Bronchial epithelial cell (primary cell): ENCODE measurements at regions not wholly inside any gene's neighbourhood (a gene's known extent, or its start where the extent isn't known, plus 50 kb on each side); places are given as distances from the start of the nearest gene placed in this dataset.

Source experiments
- DNase-seq: peaks from one replicate; pipeline ENCODE4 v3.0.0-alpha.2; 2010; ENCODE audit warnings: low read depth
- FAIRE-seq: peaks from 2 replicates; lab custom pipeline; 2011; peaks lifted over from hg19 to GRCh38; lab: Jason Lieb, UNC
- H3K27me3 ChIP-seq: 2 replicates; pipeline ENCODE4 v1.5.1; 2011; ENCODE audit warnings: low read length; ENCODE audit not compliant: control insufficient read depth, insufficient read depth
- H3K36me3 ChIP-seq: 2 replicates; pipeline ENCODE4 v1.5.1; 2011; ENCODE audit warnings: low read length; ENCODE audit not compliant: control insufficient read depth, insufficient read depth
- H3K4me3 ChIP-seq: 2 replicates; pipeline ENCODE4 v1.5.1; 2011; ENCODE audit warnings: mild to moderate bottlenecking, low read depth, low read length, control low read depth
- TF ChIP-seq, protein P1 (sequence below): IDR thresholded peaks from 2 replicates; pipeline ENCODE4 v1.5.1; 2011; ENCODE audit warnings: mild to moderate bottlenecking, moderate library complexity, low read length, control low read depth, inconsistent platforms; ENCODE audit not compliant: insufficient read depth, severe bottlenecking

DNA sequence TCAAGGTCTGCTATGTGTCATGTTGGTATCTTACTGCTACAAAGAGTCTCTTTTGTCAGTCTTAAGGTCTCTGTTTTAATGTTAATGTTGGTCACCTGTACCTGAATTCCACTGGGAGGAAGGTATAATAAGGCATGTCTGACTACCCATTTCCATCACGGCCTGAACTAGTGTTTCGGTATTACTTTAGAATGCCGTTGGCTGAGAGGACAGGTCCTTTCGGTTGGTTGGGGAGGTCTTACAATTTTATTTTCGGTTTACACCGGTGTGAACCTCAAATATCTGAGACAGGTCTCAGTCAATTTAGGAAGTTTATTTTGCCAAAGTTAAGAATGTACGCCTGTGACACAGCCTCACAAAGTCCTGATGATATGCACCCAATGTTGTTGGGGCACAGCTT lies 154.9 kb upstream of the ABCA1 start:
- no peaks in the 10 kb centered on the region for H3K27me3 ChIP-seq
- FAIRE-seq = no peak
- no peaks in the 10 kb centered on the region for H3K36me3 ChIP-seq
- TF ChIP-seq, protein P1, sequence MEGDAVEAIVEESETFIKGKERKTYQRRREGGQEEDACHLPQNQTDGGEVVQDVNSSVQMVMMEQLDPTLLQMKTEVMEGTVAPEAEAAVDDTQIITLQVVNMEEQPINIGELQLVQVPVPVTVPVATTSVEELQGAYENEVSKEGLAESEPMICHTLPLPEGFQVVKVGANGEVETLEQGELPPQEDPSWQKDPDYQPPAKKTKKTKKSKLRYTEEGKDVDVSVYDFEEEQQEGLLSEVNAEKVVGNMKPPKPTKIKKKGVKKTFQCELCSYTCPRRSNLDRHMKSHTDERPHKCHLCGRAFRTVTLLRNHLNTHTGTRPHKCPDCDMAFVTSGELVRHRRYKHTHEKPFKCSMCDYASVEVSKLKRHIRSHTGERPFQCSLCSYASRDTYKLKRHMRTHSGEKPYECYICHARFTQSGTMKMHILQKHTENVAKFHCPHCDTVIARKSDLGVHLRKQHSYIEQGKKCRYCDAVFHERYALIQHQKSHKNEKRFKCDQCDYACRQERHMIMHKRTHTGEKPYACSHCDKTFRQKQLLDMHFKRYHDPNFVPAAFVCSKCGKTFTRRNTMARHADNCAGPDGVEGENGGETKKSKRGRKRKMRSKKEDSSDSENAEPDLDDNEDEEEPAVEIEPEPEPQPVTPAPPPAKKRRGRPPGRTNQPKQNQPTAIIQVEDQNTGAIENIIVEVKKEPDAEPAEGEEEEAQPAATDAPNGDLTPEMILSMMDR = no peak
- DNase-seq = no peak
- no peak overlapping the region for H3K4me3 ChIP-seq

DNA sequence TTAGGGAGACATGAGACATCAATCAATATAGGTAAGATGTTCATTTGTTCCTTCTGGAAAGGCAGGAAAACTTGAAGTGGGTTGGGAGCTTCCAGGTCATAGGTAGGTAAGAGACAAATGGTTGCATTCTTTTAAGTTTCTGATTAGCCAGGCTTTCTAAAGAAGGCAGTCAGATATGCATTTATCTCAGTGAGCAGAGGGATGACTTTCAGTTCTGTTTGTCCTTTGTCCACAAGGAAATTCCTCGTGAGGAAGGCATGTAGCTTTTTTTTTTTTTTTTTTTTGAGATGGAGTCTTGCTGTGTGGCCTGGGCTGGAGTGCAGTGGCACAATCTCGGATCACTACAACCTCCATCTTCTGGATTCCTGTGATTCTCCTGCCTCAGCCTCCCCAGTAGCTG lies 155.3 kb upstream of the ABCA1 start:
- Histone ChIP-seq H3K27me3 (no peaks in the 10 kb centered on the region), H3K36me3 (no peaks in the 10 kb centered on the region), H3K4me3 (no peak overlapping the region)
- FAIRE-seq (no peak), DNase-seq (no peak)
- TF ChIP-seq, protein P1 = no peak

DNA sequence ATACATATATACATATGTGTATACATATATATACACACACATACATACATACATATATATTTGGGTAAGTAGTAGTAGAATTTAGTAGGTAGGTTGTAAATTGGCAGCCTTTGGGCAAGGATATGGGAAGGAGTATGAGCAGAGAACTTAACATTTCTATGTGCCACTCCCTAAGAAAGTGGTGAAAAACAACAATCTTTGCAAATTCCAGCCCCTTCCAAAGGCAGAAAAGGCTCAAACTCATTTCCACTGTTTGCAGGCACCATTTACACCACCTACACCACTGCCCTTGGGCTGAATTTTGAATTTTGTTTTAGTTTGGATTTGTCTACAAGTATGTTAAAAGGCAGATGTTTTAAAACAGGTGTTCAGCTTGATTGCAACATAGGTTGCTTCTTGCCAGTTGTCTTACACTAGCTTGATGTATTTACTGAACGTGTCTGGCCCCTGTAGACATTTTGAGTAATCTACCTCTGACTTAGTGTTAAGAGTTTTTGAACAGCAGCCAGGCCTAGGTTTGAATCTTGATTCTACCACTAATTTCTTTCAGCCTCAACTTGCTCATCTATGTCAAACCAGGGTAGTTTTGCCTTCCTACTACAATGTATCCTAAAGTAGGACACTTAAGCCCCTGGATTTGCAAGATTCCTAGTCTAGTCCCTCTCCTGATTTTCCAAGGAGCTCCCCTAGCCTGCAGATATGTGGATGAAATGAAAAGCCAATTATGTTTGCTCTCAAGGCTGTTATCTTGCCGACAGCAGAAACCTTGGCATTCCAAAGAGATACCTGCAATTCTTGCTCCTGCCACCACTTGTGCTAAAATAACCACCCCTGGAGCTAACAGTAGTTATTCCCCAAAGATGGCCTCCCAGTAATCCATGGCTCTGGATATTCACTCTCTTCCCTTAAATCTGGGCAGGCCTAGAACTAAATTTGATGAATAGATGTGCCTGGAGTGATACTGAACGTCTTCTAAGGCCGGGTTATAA lies 156.2 kb upstream of the SLC44A1 start:
- FAIRE-seq (no peak), DNase-seq (peak; percentile 46)
- Histone ChIP-seq H3K4me3 (no peak overlapping the region), H3K27me3 (peaks cover 1% of the 10 kb centered on the region), H3K36me3 (no peaks in the 10 kb centered on the region)
- TF ChIP-seq, protein P1 = no peak

DNA sequence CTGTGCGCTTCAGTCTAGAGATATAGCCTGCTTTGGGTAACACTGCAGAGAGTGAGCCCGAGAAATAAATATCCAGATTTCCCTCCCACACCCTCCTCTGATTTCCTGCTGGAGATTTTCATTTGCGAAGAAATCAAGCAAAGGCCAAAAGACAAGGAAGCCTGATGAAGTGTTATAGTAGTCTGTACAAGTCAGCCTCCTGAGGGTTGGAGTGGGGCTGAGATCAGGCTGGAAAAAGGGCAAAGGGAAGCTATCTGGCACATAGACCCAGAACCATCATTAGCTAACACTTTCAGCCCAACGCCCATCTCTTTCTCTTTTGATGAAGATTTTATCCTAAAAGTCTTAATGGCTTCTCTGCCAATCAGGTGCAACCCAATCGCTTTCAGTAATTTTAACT lies 154.6 kb upstream of the SLC44A1 start:
- FAIRE-seq (no peak), DNase-seq (no peak)
- Histone ChIP-seq H3K36me3 (no peaks in the 10 kb centered on the region), H3K27me3 (peaks cover 1% of the 10 kb centered on the region), H3K4me3 (no peak overlapping the region)
- TF ChIP-seq, protein P1 = no peak

DNA sequence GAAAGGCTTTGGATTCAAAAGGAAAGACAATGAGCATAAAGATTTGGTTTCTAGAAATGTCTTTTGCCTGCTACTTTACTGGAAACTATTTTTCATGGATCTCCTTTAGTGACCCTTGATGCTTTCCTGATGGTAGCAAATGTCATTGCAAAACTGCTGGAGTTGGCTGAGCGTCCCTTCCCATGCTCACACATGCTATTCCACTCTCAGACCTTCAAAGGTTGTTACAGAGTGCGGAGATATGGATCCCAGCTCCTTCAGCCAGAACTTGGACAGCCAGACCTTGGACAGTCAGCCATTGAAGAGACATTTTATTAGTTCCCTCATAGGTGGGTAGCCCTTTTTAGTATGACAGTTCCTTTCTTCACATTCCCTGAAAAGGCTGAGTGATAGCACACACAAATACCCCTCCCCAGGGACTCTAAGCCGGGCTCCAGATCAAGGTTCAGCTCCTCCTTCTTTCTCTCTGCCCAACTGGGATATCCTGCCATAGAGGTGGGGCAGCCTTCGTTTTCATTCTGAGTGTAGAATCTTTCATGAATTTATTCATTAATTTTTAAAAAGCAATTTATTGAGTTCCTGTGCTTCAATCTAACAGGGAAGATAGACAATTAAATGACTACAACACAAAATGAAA lies 153.3 kb upstream of the SLC44A1 start:
- TF ChIP-seq, protein P1 = no peak
- H3K36me3 ChIP-seq = no peaks in the 10 kb centered on the region
- H3K4me3 ChIP-seq = no peak overlapping the region
- FAIRE-seq = no peak
- H3K27me3 ChIP-seq = peaks cover 1% of the 10 kb centered on the region
- DNase-seq = no peak
